CD4-positive, alpha-beta T cell treated with Interleukin-12 subunit alpha and Interleukin-12 subunit beta, for 1 hour (primary cell): ENCODE measurements at regions not wholly inside any gene's neighbourhood (a gene's known extent, or its start where the extent isn't known, plus 50 kb on each side); places are given as distances from the start of the nearest gene placed in this dataset.

Experiments used
- DNase-seq: peaks from one replicate; pipeline ENCODE4 v3.0.0-alpha.2; 2020

DNA sequence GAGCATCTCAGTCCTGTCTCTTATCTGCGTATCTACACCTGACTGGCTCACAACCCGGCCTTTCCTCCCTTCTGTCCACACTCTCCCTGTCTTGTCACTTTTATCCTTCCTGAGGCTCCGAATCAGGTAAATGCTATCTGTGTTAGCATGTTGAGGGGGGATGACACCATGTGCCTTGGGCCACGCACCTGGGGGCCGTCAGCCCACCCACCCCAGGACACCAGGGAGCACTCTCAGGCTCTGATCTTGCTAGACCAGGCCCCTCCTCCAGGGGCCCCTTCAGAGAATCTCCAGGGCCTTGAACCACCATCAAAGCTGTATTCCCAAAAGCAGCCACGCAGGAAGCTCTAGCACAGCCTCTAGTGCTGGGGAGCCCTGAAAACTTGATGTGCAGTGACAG, 278.7 kb upstream of the SHH start:
- no peak for DNase-seq

- no peak for DNase-seq
These were observed 277.0 kb upstream of the SHH start for GRCh38 chr7:156089222-156089621.

DNA sequence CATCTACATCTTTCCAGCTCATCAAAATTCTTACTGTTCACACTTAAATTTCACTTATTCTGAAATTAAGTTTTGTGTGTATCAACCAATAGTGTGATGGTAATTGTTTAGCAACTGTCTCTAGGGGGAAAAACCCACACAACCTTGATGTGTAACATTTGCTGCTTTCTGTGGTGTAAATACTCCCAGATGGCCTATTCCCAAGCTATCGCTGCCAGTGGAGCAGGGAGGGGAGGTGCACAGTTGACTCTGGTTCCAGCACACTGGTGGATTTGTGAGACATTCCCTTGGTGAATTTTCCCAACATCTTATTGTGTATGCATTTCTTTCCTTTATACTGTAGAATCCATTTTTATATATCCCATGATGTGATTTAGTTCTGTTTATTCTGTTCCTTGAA, 275.9 kb upstream of the SHH start:
- DNase-seq: no peak

DNA sequence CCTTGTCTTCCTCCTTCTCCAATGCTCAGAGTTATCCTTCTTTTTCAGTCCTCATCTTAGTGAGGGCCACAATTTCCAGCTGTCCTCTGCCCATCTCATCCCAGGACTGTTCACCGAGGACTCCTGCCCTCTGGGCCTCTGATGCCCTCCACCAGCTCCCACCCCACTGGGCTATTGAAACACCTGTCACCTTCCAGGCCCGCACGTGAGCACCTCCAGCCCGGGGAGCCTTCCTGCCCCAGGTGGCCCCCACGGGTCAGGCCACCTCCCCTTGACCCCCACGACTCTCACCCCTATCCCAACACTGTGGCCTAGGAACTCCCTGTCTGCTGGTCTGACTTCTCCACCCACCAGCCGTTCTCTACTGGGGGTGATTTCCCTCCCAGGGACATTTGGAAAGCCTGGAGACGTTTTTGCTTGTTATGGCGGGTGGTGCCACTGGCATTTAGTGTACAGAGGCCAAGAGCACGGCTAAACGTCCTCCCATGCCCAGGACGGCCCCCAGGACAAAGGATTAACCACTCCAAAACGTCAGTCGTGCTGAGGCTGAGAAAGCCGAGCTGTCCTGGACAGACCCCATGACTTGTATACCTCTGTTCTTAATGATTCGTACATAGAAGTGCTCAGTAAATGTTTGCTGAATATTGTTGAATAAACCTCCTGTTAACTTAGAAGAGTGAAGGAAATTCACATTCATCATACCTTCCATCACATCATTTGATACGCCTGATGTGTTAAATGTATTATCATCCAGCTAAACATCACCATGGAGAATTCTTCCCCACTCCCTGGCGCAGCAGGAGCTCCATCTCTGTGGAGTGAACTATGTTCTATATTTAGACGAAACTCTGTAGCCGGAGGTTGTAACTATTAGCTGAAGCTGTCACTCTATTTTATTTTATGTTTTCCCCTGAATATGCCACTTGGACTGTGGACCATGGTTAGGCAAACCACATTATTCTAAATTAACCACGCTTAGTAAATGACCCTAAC, 270.1 kb upstream of the SHH start:
- no peak for DNase-seq

DNA sequence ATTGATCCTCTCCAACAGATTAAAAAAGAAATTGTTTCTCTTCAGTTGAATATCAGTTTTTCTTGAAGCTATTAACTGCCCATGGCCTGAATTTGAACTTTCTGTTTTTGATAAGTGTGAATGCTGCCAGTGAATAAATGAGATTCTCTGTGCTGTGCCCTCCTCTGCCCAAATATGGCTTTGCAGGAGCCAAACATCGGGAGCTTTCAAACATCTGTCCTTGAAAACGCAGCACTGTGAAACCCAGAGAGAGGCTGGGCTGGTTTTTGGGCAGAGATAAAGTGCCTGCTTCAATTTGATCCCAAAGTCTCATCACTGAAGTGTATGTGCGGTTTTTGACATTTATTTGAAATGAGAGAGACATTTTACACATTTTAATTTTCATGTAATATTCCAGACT, 268.3 kb upstream of the SHH start:
- DNase-seq: no peak

DNA sequence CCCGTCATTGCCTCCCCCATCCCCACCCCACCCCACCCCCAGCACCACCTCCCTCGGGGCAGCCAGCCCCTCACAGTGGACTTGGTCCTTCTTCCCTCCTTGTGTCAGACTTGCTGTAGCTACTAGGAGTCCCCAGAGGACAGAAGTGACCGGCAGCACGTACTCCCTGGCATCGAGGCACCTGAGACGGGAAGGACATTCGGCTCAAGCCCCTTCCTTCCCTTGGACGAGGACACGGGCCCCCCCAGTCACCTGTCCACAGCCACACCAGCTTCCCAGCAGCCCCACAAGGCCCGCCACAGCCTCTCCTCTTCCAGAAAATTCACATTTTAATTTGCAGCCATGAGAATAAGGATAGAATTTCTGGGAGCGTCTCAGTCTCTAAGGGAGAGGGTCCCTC, 267.8 kb upstream of the SHH start:
- no peak for DNase-seq

- no peak for DNase-seq
These were observed 266.9 kb upstream of the SHH start for GRCh38 chr7:156079156-156079555.

- DNase-seq: no peak
These were observed 262.8 kb upstream of the SHH start for GRCh38 chr7:156074982-156075615.

GRCh38 chr7:156074084-156074483, 261.8 kb upstream of the SHH start:
- DNase-seq: no peak

- DNase-seq: no peak
These were observed 261.2 kb upstream of the SHH start for GRCh38 chr7:156073366-156074052.

GRCh38 chr7:156071612-156072011, 259.3 kb upstream of the SHH start:
- no peak for DNase-seq

GRCh38 chr7:156069891-156070290, 257.6 kb upstream of the SHH start:
- no peak for DNase-seq

DNA sequence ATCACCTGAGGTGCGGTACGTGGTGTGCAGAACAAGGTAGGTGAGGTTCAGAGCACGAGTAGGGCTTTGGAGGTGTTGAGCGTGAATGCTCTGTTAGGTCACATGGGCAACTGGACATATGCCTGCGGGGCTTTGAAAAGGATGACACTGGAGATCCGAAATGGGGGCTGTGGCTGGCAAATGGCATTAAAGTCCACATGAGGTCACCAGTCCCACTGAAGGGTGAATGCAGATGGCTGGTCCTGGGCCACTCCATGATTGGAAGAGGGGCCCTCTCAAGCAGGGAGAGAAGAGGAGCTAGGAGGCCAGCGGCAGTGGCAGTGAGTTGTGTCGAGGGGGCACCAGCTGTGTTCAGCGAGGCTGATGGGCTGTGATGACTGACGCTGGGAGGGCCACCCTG, 254.9 kb upstream of the SHH start:
- DNase-seq: no peak

GRCh38 chr7:156065400-156065799, 253.1 kb upstream of the SHH start:
- DNase-seq: no peak

DNA sequence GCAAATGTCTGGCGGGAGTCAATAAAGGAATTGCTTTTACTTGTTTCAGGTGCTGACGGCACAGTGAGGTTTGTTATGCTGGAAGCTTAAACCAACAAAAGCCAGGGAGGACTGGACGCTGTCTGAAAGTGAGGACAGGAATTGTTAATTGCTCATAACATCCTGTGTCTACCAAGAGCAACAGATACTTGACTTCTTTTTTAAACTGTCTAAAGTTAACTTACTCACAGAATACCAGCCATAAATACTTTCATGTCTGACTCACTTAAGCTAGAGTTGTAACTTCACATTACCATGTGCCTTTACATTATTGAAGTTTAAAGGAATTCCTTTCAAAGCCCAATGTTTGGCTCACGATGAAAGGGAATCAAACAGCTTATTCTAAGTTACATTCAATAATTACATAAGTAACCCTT, 252.7 kb upstream of the SHH start:
- DNase-seq: no peak

DNA sequence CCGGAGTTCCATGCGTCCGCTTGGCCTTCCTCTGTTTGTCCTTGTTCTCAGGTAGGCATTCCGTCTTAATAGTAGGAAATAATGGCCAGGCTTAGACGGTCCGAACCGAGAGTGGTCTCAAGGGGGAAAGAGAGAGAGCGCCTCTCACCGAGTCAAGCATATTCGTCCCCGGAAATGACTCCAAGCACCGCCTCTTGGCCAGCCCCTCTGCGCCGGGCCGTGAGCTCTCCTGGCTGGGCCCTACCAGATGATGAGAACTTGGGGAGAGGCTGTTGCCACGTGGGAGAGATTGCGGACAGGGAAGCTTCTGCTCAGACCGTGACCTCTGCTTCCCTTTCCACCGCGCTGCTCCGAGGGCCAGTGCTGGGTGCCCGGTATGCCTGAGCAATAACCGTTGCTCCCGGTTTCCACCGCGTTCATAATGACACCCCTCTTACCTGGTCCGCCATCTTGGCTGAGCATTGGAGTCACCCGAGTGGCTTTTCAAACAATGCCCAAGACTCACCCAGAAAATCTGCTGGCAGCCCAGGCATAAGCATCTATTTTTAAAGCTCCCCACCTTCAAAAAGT, 251.1 kb upstream of the SHH start:
- no peak for DNase-seq

DNA sequence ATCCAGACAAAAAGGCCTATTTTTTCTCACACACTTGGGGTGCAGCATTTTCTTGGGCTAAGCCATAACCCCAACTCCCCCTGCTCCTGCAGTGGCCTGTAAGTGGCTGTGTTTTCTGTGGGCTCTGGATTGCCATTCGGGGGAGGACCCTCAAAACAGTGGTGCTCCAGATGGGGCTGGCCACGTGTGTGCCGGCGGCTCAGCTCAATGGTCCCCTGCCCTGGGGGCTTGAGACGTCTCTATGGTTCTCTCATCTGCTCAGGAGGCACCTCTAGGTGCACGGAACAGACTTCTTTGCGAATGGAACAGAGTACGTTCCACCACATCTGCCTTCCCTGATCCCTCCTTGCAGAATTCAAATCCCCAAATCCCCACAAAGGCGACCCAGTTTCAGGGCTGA, 250.0 kb upstream of the SHH start:
- no peak for DNase-seq

DNA sequence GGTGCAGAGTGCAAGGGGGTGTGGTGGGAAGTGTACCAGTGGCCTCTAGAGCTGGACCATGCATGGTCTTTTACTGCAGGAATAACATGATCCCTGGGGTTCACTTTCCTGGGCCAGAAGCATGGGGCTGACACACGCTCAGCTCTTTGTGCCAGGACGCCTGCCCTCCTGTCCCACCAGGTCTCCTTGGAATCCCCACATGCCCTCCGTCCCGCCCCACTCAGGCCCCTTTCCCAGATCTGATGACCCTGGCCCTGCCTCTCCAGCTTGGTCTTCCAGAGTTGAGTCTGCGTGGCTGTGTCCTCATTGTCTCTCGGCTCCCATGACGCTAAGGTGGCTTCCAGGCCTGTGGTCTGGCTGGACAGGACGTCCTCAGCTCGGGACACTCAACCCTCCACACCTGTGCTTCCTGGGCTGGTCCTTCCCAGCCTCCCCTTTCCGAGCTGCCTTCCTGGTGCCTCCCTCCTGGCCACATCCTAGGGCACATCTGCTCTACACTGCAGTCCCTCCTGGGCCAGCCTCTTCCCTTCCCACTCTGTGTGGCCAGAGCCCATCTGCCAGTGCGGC, 249.5 kb upstream of the SHH start:
- no peak for DNase-seq

DNA sequence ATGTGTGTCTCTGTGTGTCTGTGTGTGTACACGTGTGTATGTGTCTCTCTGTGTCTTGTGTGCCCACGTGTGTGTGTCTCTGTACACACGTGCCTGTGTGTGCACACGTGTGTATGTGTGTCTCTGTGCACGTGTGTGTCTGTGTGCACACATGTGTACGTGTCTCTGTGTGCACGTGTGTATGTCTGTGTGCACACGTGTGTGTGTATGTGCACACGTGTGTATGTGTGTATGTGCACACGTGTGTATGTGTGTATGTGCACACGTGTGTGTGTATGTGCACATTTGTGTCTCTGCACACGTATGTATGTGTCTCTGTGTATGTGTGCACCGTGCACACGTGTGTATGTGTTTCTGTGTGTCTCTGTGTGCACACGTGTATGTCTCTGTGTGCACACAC, 248.7 kb upstream of the SHH start:
- DNase-seq: no peak

- DNase-seq: no peak
These were observed 247.1 kb upstream of the SHH start for GRCh38 chr7:156059369-156059768.

GRCh38 chr7:156058248-156058647, 246.0 kb upstream of the SHH start:
- no peak for DNase-seq

DNA sequence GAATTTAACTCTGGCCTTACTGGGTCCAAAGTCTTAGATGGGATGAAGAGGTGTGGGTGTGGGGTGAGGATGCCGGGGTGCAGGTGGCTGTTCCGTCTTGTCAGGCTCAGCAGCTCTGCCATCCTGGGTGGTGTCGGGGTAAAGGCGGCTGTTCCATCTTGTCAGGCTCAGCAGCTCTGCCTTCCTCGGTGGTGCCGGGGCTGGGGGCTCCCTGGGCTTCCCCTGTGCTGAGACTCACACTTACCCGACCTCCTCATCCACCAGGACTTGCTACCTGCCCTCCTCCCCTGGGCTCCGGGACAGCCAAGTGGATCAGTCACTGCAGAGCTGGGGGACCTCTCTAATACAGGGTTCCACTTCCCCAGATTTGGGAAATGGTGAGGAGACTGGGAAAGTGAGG, 244.3 kb upstream of the SHH start:
- no peak for DNase-seq

GRCh38 chr7:156055206-156055822, 243.1 kb upstream of the SHH start:
- DNase-seq: no peak
